WERI-Rb-1 (cell line): ENCODE measurements at regions not wholly inside any gene's neighbourhood (a gene's known extent, or its start where the extent isn't known, plus 50 kb on each side); places are given as distances from the start of the nearest gene placed in this dataset.

ENCODE experiments used
- DNase-seq: peaks from one replicate; pipeline ENCODE4 v3.0.0-alpha.2; 2020
- H3K27ac ChIP-seq: fragments of 250-450 bp; sonication (Bioruptor Pico); 2 replicates; pipeline ENCODE4 v1.5.1; 2020; ENCODE audit warnings: mild to moderate bottlenecking, moderate library complexity
- H3K27me3 ChIP-seq: fragments of 250-450 bp; sonication (Bioruptor Pico); 2 replicates; pipeline ENCODE4 v1.5.1; 2021; ENCODE audit warnings: mild to moderate bottlenecking, low read depth, moderate library complexity; ENCODE audit not compliant: insufficient read depth, severe bottlenecking
- H3K36me3 ChIP-seq: fragments of 250-450 bp; sonication (Bioruptor Pico); 2 replicates; pipeline ENCODE4 v1.5.1; 2020; ENCODE audit warnings: mild to moderate bottlenecking, moderate library complexity
- H3K4me3 ChIP-seq: 2 replicates; pipeline ENCODE4 v1.5.1; 2011; ENCODE audit warnings: low read depth, mild to moderate bottlenecking, control low read depth, low read length
- H3K9me3 ChIP-seq: fragments of 250-450 bp; sonication (Bioruptor Pico); 2 replicates; pipeline ENCODE4 v1.5.1; 2021; ENCODE audit warnings: mild to moderate bottlenecking, moderate library complexity; ENCODE audit not compliant: severe bottlenecking
- CTCF ChIP-seq: IDR thresholded peaks from 2 replicates; pipeline ENCODE4 v1.5.1; 2011; ENCODE audit warnings: low read depth, mild to moderate bottlenecking, control low read depth, inconsistent platforms, low read length

- H3K27me3 ChIP-seq, result no peaks in the 10 kb centered on the region
- no peaks in the 10 kb centered on the region for H3K36me3 ChIP-seq
- TF ChIP-seq CTCF, result no peak
- no peak for DNase-seq
- H3K9me3 ChIP-seq, result no peaks in the 10 kb centered on the region
- no peak overlapping the region for H3K4me3 ChIP-seq
- no peak overlapping the region for H3K27ac ChIP-seq
Measured at GRCh38 chr10:8581521-8582225, 527.2 kb downstream of the GATA3 start.

- Histone ChIP-seq H3K4me3 (no peak overlapping the region), H3K36me3 (no peaks in the 10 kb centered on the region), H3K27ac (no peak overlapping the region), H3K9me3 (no peaks in the 10 kb centered on the region), H3K27me3 (no peaks in the 10 kb centered on the region)
- DNase-seq, result no peak
- no peak for TF ChIP-seq CTCF
Measured at GRCh38 chr10:8583096-8583495, 528.6 kb downstream of the GATA3 start.

GRCh38 chr10:8584666-8585065 lies 530.2 kb downstream of the GATA3 start:
- Histone ChIP-seq H3K36me3 (no peaks in the 10 kb centered on the region), H3K9me3 (no peaks in the 10 kb centered on the region), H3K27ac (no peak overlapping the region), H3K27me3 (no peaks in the 10 kb centered on the region), H3K4me3 (no peak overlapping the region)
- DNase-seq, result no peak
- no peak for TF ChIP-seq CTCF

GRCh38 chr10:8586504-8586903 lies 532.0 kb downstream of the GATA3 start:
- no peaks in the 10 kb centered on the region for H3K27me3 ChIP-seq
- no peaks in the 10 kb centered on the region for H3K9me3 ChIP-seq
- no peak for DNase-seq
- H3K27ac ChIP-seq, result no peak overlapping the region
- TF ChIP-seq CTCF, result no peak
- no peak overlapping the region for H3K4me3 ChIP-seq
- no peaks in the 10 kb centered on the region for H3K36me3 ChIP-seq

GRCh38 chr10:8588135-8588534 lies 533.6 kb downstream of the GATA3 start:
- Histone ChIP-seq H3K4me3 (no peak overlapping the region), H3K9me3 (no peaks in the 10 kb centered on the region), H3K36me3 (no peaks in the 10 kb centered on the region), H3K27ac (no peak overlapping the region), H3K27me3 (no peaks in the 10 kb centered on the region)
- no peak for TF ChIP-seq CTCF
- DNase-seq, result no peak

- Histone ChIP-seq H3K27me3 (peaks cover 2% of the 10 kb centered on the region), H3K9me3 (no peaks in the 10 kb centered on the region), H3K36me3 (no peaks in the 10 kb centered on the region), H3K4me3 (no peak overlapping the region), H3K27ac (no peak overlapping the region)
- TF ChIP-seq CTCF, result no peak
- DNase-seq, result no peak
Measured at GRCh38 chr10:8590518-8590917, 536.0 kb downstream of the GATA3 start.
